Activated T-cell treated with anti-CD3 and anti-CD28 coated beads, Interleukin-2, amount 50 U/mL, for 4 hours (primary cell): ENCODE measurements at regions not wholly inside any gene's neighbourhood (a gene's known extent, or its start where the extent isn't known, plus 50 kb on each side); places are given as distances from the start of the nearest gene placed in this dataset.
A peak's percentile ranks its signal among the peaks of the same experiment; 100 is the strongest.

Experiments
- ATAC-seq, 2 donors: fragments of 200-7000 bp; cut with Tn5 transposase; one replicate each; pipeline ENCODE4 v1.10.0; 2021
- DNase-seq: peaks from one replicate; pipeline ENCODE4 v3.0.0-alpha.2; 2020
- H3K27me3 Mint-ChIP-seq: one replicate; pipeline ENCODE4 v1.8.0; 2021; ENCODE audit warnings: low read depth, mixed read lengths
- H3K36me3 Mint-ChIP-seq: one replicate; pipeline ENCODE4 v1.8.0; 2022; ENCODE audit warnings: mixed read lengths; ENCODE audit not compliant: insufficient read depth
- H3K4me1 Mint-ChIP-seq: one replicate; pipeline ENCODE4 v1.8.0; 2021; ENCODE audit warnings: low read depth, mixed read lengths
- H3K4me3 Mint-ChIP-seq: one replicate; pipeline ENCODE4 v1.8.0; 2021; ENCODE audit warnings: mild to moderate bottlenecking, moderate library complexity, mixed read lengths
- H3K9me3 Mint-ChIP-seq: one replicate; pipeline ENCODE4 v1.8.0; 2021; ENCODE audit warnings: mixed read lengths

DNA sequence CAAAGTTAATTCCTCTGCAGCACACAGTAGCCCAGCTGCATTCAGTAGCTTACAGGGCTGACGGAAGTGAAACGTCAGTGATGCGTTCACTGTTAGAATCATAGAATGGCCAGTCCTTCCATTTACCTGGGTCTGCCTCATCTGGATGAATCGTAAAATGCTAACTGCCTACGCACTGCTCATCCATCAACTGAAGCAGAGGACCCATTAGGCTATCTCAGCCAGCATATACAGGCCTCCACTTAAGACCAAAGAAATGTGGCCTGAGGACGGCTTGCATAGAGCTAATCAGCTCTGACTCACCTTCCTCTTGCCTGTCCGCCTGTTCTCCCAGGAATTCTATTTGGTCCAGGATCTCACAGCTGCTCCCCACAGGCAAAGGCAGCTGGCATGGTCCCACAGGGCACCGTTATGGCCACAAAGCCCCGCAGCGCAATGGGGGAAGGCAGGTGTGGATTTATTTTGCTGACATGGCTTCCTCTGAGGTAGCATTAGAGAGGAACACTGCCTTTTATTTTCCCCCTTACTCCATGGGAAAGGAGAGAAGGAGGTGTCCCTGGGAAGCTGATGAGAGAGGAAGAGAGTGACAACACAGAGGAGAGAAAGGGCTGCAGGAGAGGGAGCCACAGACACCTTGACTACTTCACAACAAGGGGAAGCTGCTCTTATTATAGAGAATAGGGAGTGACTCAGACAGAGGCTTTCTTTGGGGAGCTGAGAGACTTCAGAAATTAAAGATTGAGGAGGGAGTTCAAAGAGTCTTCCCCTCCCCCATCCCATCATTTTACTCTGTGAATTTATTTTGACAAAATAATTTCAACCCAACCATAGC, 177.6 kb downstream of the HHIPL2 start:
- ATAC-seq (no peak), DNase-seq (no peak)
- H3K36me3 Mint-ChIP-seq = no peaks in the 10 kb centered on the region
- H3K4me1 Mint-ChIP-seq = peaks cover 4% of the 10 kb centered on the region
- no peak overlapping the region for H3K4me3 Mint-ChIP-seq
- H3K9me3 Mint-ChIP-seq = no peaks in the 10 kb centered on the region
- no peaks in the 10 kb centered on the region for H3K27me3 Mint-ChIP-seq

DNA sequence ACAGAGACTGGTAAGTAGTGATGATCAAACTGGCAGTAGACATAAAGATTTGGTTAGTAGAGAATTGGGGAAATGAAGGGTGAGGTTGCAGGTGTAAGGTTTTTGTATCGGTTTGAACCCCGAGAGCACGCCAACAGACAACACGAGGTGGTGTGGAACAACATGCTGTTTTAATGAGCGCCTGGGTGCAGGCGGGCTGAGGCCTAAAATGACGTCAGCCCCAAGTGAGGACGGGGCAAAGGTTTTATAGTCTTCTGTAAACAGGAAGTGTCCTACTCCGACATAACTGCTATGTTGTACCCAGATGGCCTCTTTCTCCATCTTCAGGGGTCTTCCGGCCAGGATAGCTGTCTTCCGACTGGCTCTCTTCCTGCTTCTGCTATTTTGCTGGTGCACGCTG, 178.8 kb downstream of the HHIPL2 start:
- DNase-seq (no peak), ATAC-seq (no peak)
- no peak overlapping the region for H3K4me3 Mint-ChIP-seq
- H3K27me3 Mint-ChIP-seq = no peaks in the 10 kb centered on the region
- peaks cover 4% of the 10 kb centered on the region for H3K4me1 Mint-ChIP-seq
- no peaks in the 10 kb centered on the region for H3K9me3 Mint-ChIP-seq
- no peaks in the 10 kb centered on the region for H3K36me3 Mint-ChIP-seq

DNA sequence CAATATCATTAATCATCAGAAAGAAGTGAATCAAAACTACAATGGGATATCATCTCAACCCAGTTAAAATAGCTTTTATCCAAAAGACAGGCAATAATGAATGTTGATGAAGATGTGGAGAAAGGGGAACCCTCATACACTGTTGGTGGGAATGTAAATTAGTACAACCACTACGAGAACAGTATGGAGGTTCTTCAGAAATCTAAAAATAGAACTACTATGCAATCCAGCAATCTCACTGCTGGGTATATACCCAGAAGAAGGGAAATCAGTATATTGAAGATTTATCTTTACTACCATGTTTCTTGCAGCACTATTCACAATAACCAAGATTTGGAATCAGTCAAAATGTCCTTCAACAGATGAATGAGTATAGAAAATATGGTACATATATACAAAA, 189.8 kb downstream of the HHIPL2 start:
- Mint-ChIP-seq H3K36me3 (no peaks in the 10 kb centered on the region), H3K27me3 (no peaks in the 10 kb centered on the region), H3K4me3 (no peak overlapping the region), H3K9me3 (peaks cover 10% of the 10 kb centered on the region), H3K4me1 (no peaks in the 10 kb centered on the region)
- no peak for DNase-seq
- no peak for ATAC-seq

DNA sequence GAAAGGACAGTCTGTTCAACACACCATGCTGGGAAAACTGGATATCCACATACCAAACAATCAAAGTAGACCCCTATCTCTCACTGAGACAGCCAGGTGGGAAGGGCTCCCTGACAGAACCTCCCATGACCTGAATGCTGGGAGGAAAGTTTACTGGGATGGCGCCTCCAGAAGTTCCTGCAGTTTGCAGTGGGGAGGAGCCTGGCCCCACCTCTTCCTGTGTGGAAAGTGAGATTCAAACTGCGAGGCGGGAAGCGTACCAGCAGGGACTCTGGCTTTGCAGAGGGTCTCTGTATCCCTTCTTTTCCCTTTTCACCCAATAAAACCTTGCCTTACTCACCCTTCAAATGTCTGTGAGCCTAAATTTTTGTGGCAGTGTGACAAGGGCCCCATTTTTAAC, 190.7 kb downstream of the HHIPL2 start:
- Mint-ChIP-seq H3K4me3 (no peak overlapping the region), H3K27me3 (no peaks in the 10 kb centered on the region)

DNA sequence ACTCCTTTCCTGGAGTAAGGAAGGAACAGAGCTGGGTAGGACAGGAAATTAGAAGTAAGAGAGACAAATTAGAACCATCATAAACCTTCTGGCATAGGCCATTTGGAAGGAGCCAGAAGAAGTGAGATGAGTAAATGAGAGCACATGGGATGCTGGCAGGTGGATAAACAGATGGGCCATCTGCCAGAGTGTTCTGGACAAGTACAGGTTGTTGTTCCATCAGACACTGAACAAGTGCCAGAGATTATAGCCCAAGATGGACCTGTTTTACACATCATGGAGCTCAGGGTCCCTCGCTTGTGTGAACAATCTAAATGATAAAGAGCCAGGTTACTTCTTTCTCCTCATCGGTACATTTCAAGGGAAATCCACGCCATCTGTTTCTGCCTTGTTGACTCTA, 200.3 kb downstream of the HHIPL2 start:
- DNase-seq (no peak), ATAC-seq (no peak)
- Mint-ChIP-seq H3K27me3 (peaks cover 2% of the 10 kb centered on the region), H3K4me3 (no peak overlapping the region), H3K9me3 (peaks cover 4% of the 10 kb centered on the region), H3K4me1 (no peaks in the 10 kb centered on the region), H3K36me3 (no peaks in the 10 kb centered on the region)

More for the DNA sequence above, 190.7 kb downstream of the HHIPL2 start:
- no peaks in the 10 kb centered on the region for H3K4me1 Mint-ChIP-seq
- no peak for ATAC-seq
- peaks cover 10% of the 10 kb centered on the region for H3K9me3 Mint-ChIP-seq
- no peaks in the 10 kb centered on the region for H3K36me3 Mint-ChIP-seq
- DNase-seq = no peak

DNA sequence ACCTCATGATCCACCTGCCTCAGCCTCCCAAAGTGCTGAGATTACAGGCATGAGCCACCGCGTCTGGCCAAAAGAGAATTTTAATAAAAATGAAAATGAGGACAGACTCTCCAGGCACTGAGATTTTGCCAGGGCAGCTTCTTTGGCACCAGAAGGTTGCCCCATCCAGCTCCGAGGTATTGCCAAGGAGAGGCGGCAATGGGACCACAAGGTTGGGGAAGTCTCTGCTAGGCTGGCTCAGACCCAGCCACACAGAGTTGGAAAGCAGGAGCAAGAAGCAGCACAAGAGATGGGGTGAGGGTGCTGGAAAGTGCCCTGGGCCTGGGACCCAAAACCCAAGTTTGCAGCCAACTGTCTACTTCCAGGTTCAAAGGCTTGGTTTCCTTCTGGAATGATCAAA, 200.9 kb downstream of the HHIPL2 start:
- DNase-seq = no peak
- no peaks in the 10 kb centered on the region for H3K4me1 Mint-ChIP-seq
- H3K36me3 Mint-ChIP-seq = no peaks in the 10 kb centered on the region
- no peak overlapping the region for H3K4me3 Mint-ChIP-seq
- H3K27me3 Mint-ChIP-seq = peaks cover 2% of the 10 kb centered on the region
- no peak for ATAC-seq
- H3K9me3 Mint-ChIP-seq = peaks cover 4% of the 10 kb centered on the region

DNA sequence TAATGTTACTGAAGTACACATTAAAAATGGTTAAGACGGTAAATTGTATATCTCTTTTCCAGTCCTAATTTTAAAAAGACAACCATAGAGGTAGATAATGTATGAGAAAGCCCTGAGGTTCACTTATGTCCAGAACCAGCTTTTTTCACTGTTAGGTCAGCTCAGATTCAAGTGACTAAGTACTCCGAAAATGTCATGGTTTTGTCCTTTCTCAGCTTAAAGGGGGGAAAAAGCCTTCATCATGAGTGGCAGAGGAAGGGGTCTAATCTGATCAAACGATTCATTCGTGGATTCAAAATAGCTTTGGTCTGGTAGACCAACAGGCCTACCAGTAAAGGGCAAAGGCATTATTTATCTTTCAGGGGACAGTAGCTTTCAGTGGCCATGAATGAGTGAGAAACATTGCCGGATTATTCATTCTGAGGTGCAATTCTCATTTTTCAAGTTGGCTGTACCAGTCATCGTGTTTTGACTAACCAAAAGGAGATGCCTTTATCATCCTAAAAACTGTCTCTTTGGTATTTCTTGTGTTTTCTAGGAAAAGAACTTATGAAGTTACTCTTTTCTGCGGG, 208.4 kb downstream of the HHIPL2 start:
- no peak for DNase-seq
- no peaks in the 10 kb centered on the region for H3K9me3 Mint-ChIP-seq
- no peak overlapping the region for H3K4me3 Mint-ChIP-seq
- H3K36me3 Mint-ChIP-seq = no peaks in the 10 kb centered on the region
- no peak for ATAC-seq
- H3K4me1 Mint-ChIP-seq = no peaks in the 10 kb centered on the region
- H3K27me3 Mint-ChIP-seq = no peaks in the 10 kb centered on the region

DNA sequence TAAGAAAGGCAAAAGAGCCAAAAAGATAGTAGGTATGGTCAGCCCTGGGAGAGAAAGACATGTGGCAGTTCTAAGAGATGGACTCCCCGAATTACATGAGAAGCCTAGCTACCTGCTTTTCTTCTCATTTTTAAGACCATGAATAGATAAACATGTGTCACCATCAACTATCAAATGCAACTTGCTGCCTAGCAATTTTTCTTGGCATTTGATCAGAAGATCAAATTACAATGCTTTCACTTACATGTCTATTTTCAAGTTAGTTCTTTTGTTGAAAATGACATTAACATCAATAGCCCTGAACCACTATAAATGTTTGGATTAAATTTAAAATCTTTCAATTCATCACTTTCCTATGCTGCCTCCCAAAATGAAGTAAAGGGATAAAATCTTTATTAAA, 212.3 kb downstream of the HHIPL2 start:
- no peaks in the 10 kb centered on the region for H3K9me3 Mint-ChIP-seq
- no peak for DNase-seq
- H3K4me1 Mint-ChIP-seq = no peaks in the 10 kb centered on the region
- H3K36me3 Mint-ChIP-seq = no peaks in the 10 kb centered on the region
- H3K27me3 Mint-ChIP-seq = no peaks in the 10 kb centered on the region
- no peak for ATAC-seq
- no peak overlapping the region for H3K4me3 Mint-ChIP-seq

DNA sequence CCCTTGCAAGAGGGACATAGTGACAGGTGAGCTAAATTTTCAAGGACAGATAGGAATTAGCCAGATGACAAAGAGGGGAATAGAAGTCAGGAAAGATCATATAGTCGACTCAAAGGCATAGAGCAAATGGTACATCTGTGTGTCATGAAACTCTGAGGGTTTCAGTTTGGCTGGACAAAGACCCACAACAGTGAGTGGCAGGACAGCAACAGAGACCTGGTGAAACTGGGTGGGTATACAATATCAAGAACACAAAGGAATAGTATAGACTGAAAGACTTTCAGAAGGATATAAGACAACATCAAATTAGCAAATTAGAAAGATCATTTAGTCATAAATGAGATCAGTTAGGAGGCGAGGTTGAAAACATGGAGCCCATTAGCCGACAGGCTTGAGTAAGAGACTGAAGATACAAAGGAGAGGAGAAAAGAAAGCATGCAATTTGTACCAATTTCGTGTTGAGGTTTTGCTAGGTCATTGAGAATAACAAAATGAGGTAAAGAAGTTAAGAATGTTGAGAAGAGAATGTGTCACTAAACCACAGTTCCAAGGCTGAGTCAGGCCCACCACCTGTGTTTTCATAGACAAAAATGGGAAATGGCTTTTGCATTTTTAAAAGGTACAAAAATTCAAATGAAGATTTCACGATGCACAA, 213.8 kb downstream of the HHIPL2 start:
- H3K9me3 Mint-ChIP-seq = peaks cover 4% of the 10 kb centered on the region
- peaks cover 2% of the 10 kb centered on the region for H3K27me3 Mint-ChIP-seq
- H3K36me3 Mint-ChIP-seq = no peaks in the 10 kb centered on the region
- DNase-seq (no peak), ATAC-seq (peak; percentile 30 to 66)
- no peak overlapping the region for H3K4me3 Mint-ChIP-seq
- H3K4me1 Mint-ChIP-seq = no peaks in the 10 kb centered on the region

DNA sequence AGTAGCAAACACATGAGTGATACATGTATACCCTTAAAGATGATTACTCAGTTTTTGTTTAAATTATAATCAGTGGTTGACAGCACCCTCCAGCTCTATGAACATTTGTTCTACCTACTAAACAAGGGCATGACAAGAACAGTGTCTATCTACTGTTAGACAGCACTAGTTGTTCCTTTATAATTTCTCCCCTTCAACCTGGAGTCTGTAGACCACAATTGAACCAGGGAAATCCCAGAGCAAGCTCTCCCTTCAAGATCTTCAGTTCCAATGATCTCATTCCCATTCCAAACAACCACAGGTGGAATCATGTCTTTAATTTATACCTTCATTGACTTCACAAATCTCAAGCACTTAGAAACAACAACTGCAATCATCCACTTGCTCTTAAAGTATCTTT, 216.1 kb downstream of the HHIPL2 start:
- ATAC-seq = no peak
- peaks cover 2% of the 10 kb centered on the region for H3K27me3 Mint-ChIP-seq

DNA sequence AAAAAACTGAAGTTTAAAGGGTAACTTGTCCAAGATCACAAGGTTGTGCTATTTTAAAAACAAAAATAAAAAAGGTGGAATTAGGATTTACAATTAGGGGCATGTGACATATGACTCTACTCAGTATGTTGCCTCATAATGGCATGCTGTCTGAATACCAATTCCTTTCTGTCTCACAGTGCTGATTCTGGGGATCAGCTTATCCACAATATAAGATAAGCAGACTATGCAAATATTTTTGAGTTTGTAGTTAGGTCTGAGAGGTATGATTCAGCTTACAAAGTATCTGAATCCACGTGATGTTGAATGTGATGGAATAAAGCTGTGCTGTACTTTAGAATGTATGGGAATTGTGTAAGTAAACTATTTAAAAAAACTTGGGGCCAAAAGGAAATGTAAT, 216.6 kb downstream of the HHIPL2 start:
- DNase-seq = no peak
- Mint-ChIP-seq H3K36me3 (no peaks in the 10 kb centered on the region), H3K9me3 (peaks cover 4% of the 10 kb centered on the region), H3K4me3 (no peak overlapping the region), H3K4me1 (no peaks in the 10 kb centered on the region), H3K27me3 (peaks cover 2% of the 10 kb centered on the region)
- no peak for ATAC-seq

More for the DNA sequence above, 216.1 kb downstream of the HHIPL2 start:
- no peak for DNase-seq
- Mint-ChIP-seq H3K4me3 (no peak overlapping the region), H3K4me1 (no peaks in the 10 kb centered on the region), H3K9me3 (peaks cover 4% of the 10 kb centered on the region), H3K36me3 (no peaks in the 10 kb centered on the region)

DNA sequence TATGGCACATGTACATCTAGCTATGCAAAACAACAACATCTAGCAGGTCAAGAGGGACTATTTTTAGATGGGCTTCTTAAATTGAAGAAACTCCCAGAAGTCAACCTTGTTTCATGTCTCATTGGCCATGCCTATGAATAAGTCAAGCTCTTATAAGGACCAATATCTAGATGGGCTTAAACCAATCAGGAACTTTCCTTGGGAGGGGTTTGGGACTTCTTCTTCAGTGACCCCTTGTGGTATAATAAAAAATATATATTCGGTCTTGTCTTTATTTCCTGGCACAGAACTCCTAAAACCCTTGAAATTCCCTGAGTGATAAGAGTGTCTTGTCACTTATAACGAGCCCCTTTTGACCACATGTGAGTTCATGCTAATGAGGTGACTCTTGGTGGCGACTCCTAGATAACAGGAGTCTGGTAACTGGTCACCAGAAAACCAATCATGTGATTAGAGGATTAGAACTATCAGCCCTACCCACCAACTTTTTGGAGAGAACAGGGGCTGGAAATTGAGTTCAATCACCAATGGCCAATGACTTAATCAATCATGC, 218.3 kb downstream of the HHIPL2 start:
- peaks cover 4% of the 10 kb centered on the region for H3K9me3 Mint-ChIP-seq
- H3K36me3 Mint-ChIP-seq = no peaks in the 10 kb centered on the region
- peaks cover 2% of the 10 kb centered on the region for H3K27me3 Mint-ChIP-seq
- H3K4me3 Mint-ChIP-seq = no peak overlapping the region
- H3K4me1 Mint-ChIP-seq = peaks cover 4% of the 10 kb centered on the region
- DNase-seq (no peak), ATAC-seq (no peak)

DNA sequence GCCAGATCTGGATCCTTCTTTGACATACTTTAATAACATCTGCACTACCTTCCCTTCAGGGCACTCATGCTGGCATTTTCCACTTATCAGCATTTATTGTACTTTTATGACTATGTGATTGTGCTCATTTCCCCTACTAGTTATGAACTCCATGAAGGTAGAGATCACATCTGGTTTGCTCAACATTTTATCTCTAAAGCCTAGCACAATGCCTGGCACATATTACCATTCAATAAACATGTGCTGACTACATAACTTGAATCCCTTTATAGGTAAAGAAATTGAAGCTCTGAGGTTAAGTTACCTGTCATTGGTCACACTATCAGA, 221.2 kb downstream of the HHIPL2 start:
- H3K9me3 Mint-ChIP-seq = peaks cover 4% of the 10 kb centered on the region
- peaks cover 4% of the 10 kb centered on the region for H3K4me1 Mint-ChIP-seq
- peaks cover 2% of the 10 kb centered on the region for H3K27me3 Mint-ChIP-seq
- no peaks in the 10 kb centered on the region for H3K36me3 Mint-ChIP-seq
- no peak overlapping the region for H3K4me3 Mint-ChIP-seq
- ATAC-seq (no peak), DNase-seq (no peak)

DNA sequence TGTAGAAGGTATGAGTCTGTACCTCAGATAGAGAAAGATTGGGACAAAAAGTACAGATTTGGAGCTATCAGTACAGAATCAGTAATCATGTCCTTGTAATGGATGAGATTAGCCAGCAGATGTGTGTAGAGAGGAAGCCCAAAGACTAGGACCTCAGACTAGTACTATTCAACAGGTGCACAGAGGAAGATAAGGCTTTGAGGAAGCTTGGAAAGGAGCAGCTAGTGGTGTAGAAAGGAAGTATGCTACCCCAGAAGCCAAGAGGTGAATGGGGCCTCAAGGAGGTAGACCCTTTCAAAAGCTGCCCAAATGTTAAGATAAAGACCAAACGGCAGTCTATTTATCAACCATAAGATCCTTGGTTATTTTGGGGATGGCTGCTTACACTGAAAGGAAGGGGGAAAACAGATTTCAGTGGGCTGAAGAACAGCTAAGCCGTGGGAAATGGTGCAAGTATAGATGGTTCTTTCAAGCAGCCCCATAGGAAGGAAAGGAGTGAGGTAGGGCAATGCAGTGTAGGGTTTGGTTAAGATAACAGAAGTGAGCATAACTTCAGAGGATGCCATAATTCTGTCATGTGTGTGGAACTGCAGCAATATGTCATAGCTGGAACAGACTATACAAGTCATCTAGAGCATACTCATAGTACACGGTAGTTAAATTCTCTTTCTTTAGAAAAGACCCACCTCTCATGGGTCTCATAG, 221.7 kb downstream of the HHIPL2 start:
- ATAC-seq = no peak
- Mint-ChIP-seq H3K4me3 (no peak overlapping the region), H3K27me3 (peaks cover 2% of the 10 kb centered on the region), H3K36me3 (no peaks in the 10 kb centered on the region), H3K4me1 (peaks cover 4% of the 10 kb centered on the region), H3K9me3 (peaks cover 4% of the 10 kb centered on the region)
- DNase-seq = no peak
